K562 (cell line): ENCODE measurements at regions not wholly inside any gene's neighbourhood (a gene's known extent, or its start where the extent isn't known, plus 50 kb on each side); places are given as distances from the start of the nearest gene placed in this dataset.

Experiments used
- ATAC-seq: fragments of 200-7000 bp; cut with Tn5 transposase; 3 replicates; pipeline ENCODE4 v1.9.1; 2020; ENCODE audit warnings: moderate library complexity
- BruUV-seq: library from RNA; stranded (reverse); fragments of 400-500 nt; replicated peaks from 2 replicates; lab custom pipeline; 2021; lab: Mats Ljungman, UMichigan
- CTCF ChIA-PET: fragments of 300-600 bp; formaldehyde crosslinking; extraction: SDS; loops from one replicate; lab custom pipeline; 2021; ENCODE audit warnings: low intra/inter-chr PET ratio; lab: Yijun Ruan, JAX
- POLR2A ChIA-PET: fragments of 300-600, 350-650 bp; sonication (Branson Sonifier 250); formaldehyde crosslinking; extraction: SDS; loops from one replicate; lab custom pipeline; 2021; ENCODE audit warnings: antibody characterized with exemption, inconsistent platforms; lab: Yijun Ruan, JAX
- DNase-seq, 4 experiments: peaks; one replicate each; pipeline versions ENCODE4 v3.0.0 to v3.0.0-alpha.2; 2011 to 2018; ENCODE audit warnings: low spot score in 3 of 4, mixed read lengths in 3 of 4; ENCODE audit errors: extremely low read depth in 1 of 4
- FAIRE-seq: peaks from 2 replicates; lab custom pipeline; 2011; peaks lifted over from hg19 to GRCh38; lab: Jason Lieb, UNC
- H2AFZ ChIP-seq: 2 replicates; pipeline ENCODE4 v1.6.0; 2011; ENCODE audit warnings: low read depth, low read length, control low read depth, inconsistent platforms
- H3K27ac ChIP-seq: fragments of 200-600 bp; 3 replicates; pipeline ENCODE4 v1.8.0; 2011; ENCODE audit warnings: low read depth, mild to moderate bottlenecking, control low read depth, inconsistent platforms, low read length, moderate library complexity, mixed read lengths; ENCODE audit errors: extremely low read depth
- H3K27me3 ChIP-seq, 2 experiments: fragments of 300-600 bp in 1 of 2; 2 replicates in 1 of 2; 3 replicates in 1 of 2; pipeline versions ENCODE4 v1.6.0 to v1.8.0; 2011; ENCODE audit warnings: inconsistent platforms in 2 of 2, low read length in 2 of 2, mild to moderate bottlenecking in 1 of 2, mixed read lengths in 1 of 2, moderate library complexity in 1 of 2; ENCODE audit not compliant: control insufficient read depth in 2 of 2, insufficient read depth in 2 of 2
- H3K36me3 ChIP-seq: fragments of 300-600 bp; 3 replicates; pipeline ENCODE4 v1.8.0; 2011; ENCODE audit warnings: mild to moderate bottlenecking, low read length, inconsistent platforms; ENCODE audit not compliant: control insufficient read depth, insufficient read depth
- H3K4me1 ChIP-seq, 2 experiments: fragments of 200-600 bp in 1 of 2; replicated peaks in 1 of 2; 2 replicates in 1 of 2; 3 replicates in 1 of 2; pipeline versions ENCODE4 v1.5.1 to v1.8.0; 2011; ENCODE audit warnings: inconsistent platforms in 2 of 2, low read length in 2 of 2, mild to moderate bottlenecking in 1 of 2, mixed read lengths in 1 of 2, moderate library complexity in 1 of 2; ENCODE audit not compliant: control insufficient read depth in 2 of 2, insufficient read depth in 2 of 2
- H3K4me2 ChIP-seq: 2 replicates; pipeline ENCODE4 v1.6.1; 2011; ENCODE audit warnings: low read length, control low read depth, inconsistent platforms, mixed read lengths; ENCODE audit not compliant: insufficient read depth
- H3K4me3 ChIP-seq: fragments of 200-600 bp; sonication (generic), shearing (Covaris generic); 2 replicates; pipeline ENCODE4 v1.5.1; 2016; ENCODE audit warnings: control low read depth, inconsistent platforms
- H3K79me2 ChIP-seq: fragments of 200-600 bp; 3 replicates; pipeline ENCODE4 v1.8.0; 2011; ENCODE audit warnings: low read length, inconsistent platforms; ENCODE audit not compliant: control insufficient read depth, insufficient read depth
- H3K9ac ChIP-seq, 2 experiments: 2 replicates each; pipeline versions ENCODE4 v1.6.0 to v1.6.1; 2011; ENCODE audit warnings: low read depth in 2 of 2, low read length in 2 of 2, control low read depth in 1 of 2, inconsistent platforms in 1 of 2, mild to moderate bottlenecking in 1 of 2, mixed read lengths in 1 of 2; ENCODE audit not compliant: insufficient read depth in 1 of 2
- H3K9me1 ChIP-seq: one replicate; pipeline ENCODE4 v1.6.0; 2011; ENCODE audit warnings: inconsistent platforms, mild to moderate bottlenecking, low read length, moderate library complexity; ENCODE audit not compliant: control insufficient read depth, insufficient read depth
- H3K9me3 ChIP-seq: replicated peaks from 2 replicates; pipeline ENCODE4 v1.5.1; 2011; ENCODE audit warnings: low read depth, low read length, inconsistent platforms; ENCODE audit not compliant: control insufficient read depth, insufficient read depth
- H4K20me1 ChIP-seq: replicated peaks from 2 replicates; pipeline ENCODE4 v1.6.1; 2011; ENCODE audit warnings: low read length, inconsistent platforms, mixed read lengths; ENCODE audit not compliant: control insufficient read depth, insufficient read depth
- CBX8 ChIP-seq: fragments of 200-600 bp; sonication (generic); IDR thresholded peaks from 2 replicates; pipeline ENCODE4 v1.6.1; 2012; ENCODE audit warnings: borderline replicate concordance, mixed run types, low read depth, mild to moderate bottlenecking, moderate library complexity, mixed read lengths, low read length, control low read depth, inconsistent platforms; ENCODE audit not compliant: poor library complexity, severe bottlenecking; ENCODE audit errors: extremely low read depth
- ESRRB ChIP-seq: fragments of 250-450 bp; sonication (Bioruptor Pico); IDR thresholded peaks from 2 replicates; pipeline ENCODE4 v1.5.0; 2020; ENCODE audit warnings: mild to moderate bottlenecking, moderate library complexity, borderline replicate concordance
- FOXJ2 ChIP-seq: fragments of 200-800 bp; sonication (Bioruptor generic); IDR thresholded peaks from 2 replicates; pipeline ENCODE4 v1.6.1; 2016; ENCODE audit warnings: missing genetic modification characterization, missing compliant biosample characterization
- GTF2A2 ChIP-seq: IDR thresholded peaks from 2 replicates; pipeline ENCODE4 v1.6.1; 2016; ENCODE audit warnings: mild to moderate bottlenecking, missing genetic modification characterization, missing compliant biosample characterization
- HOXB6 ChIP-seq: fragments of 250-450 bp; sonication (Bioruptor Pico); IDR thresholded peaks from 2 replicates; pipeline ENCODE4 v1.5.1; 2022; ENCODE audit warnings: mild to moderate bottlenecking, borderline replicate concordance
- RNF219 ChIP-seq: fragments of 250-450 bp; sonication (Bioruptor Pico); IDR thresholded peaks from 2 replicates; pipeline ENCODE4 v1.5.0; 2022; ENCODE audit warnings: mild to moderate bottlenecking
- SIN3A ChIP-seq, 2 experiments: fragments of 150-350 bp in 1 of 2; IDR thresholded peaks; 2 replicates each; pipeline ENCODE4 v1.6.1; 2011 to 2016; ENCODE audit warnings: borderline replicate concordance in 2 of 2, low read depth in 2 of 2, low read length in 2 of 2, mild to moderate bottlenecking in 2 of 2, moderate library complexity in 2 of 2; ENCODE audit not compliant: control insufficient read depth in 1 of 2
- SOX6 ChIP-seq: fragments of 450-650 bp; IDR thresholded peaks from 2 replicates; pipeline ENCODE4 v1.6.1; 2014; ENCODE audit warnings: mild to moderate bottlenecking
- TAL1 ChIP-seq: fragments of 450-650 bp; IDR thresholded peaks from 2 replicates; pipeline ENCODE4 v1.6.1; 2016; ENCODE audit warnings: mild to moderate bottlenecking
- TARDBP ChIP-seq: fragments of 450-650 bp; IDR thresholded peaks from 2 replicates; pipeline ENCODE4 v1.6.1; 2016
- ZC3H4 ChIP-seq: sonication (generic); formaldehyde crosslinking; IDR thresholded peaks from 2 replicates; pipeline ENCODE4 v1.9.0; 2021; ENCODE audit warnings: missing genetic modification reagents, borderline replicate concordance
- ZNF589 ChIP-seq: fragments of 200-800 bp; sonication (Bioruptor generic); IDR thresholded peaks from 2 replicates; pipeline ENCODE4 v1.6.1; 2016; ENCODE audit warnings: low read depth, missing genetic modification characterization, missing compliant biosample characterization
- ZNF644 ChIP-seq: fragments of 200-800 bp; sonication (Bioruptor generic); IDR thresholded peaks from 2 replicates; pipeline ENCODE4 v1.6.1; 2016; ENCODE audit warnings: low read depth, missing genetic modification characterization, missing compliant biosample characterization
- WGBS: fragments of 100-300 bp; shearing (Covaris generic); methylation state at CpG from one replicate; pipeline ENCODE4 v1.1.6; 2016; ENCODE audit warnings: low coverage, mixed read lengths; ENCODE audit not compliant: insufficient coverage; ENCODE audit errors: missing lambda C conversion rate; 5-methylcytosine and 5-hydroxymethylcytosine counted together
- in situ Hi-C: fragments of 300-500 bp; cut with MboI; formaldehyde crosslinking; loops from 4 replicates; pipeline ENCODE4 v1.15.0; 2018; ENCODE audit warnings: inconsistent platforms, mixed read lengths
- intact Hi-C: fragments of 100-400 bp; cut with micrococcal nuclease; formaldehyde crosslinking; loops from 2 replicates; pipeline ENCODE4 v1.14.2; 2022

GRCh38 chr18:28650860-28651259 is 473.9 kb upstream of the CDH2 start (continued):
- TF ChIP-seq RNF219 (CRISPR knock-in tag), result no peak
- no peak for TF ChIP-seq TAL1
- TF ChIP-seq ZC3H4 (CRISPR knock-in tag), result no peak
- TF ChIP-seq ZNF644 (tag), result no peak

- CTCF ChIA-PET, result no interaction called here
- FAIRE-seq, result no peak
- H3K27me3 ChIP-seq, result no peaks in the 10 kb centered on the region
- H3K4me1 ChIP-seq, result no peaks in the 10 kb centered on the region
- no peak overlapping the region for H3K9ac ChIP-seq
- no peak overlapping the region for H3K4me3 ChIP-seq
- H3K36me3 ChIP-seq, result no peaks in the 10 kb centered on the region
- no peak overlapping the region for H3K27ac ChIP-seq
- POLR2A ChIA-PET, result no interaction called here
- in situ Hi-C loops (no loop called here), intact Hi-C loops (no loop called here)
- WGBS, result 2% methylated on average over 3 of the region's 3 CpGs
- no peak for DNase-seq
- H3K4me2 ChIP-seq, result no peak overlapping the region
- no peaks in the 10 kb centered on the region for H4K20me1 ChIP-seq
- ATAC-seq, result no peak
- H3K9me3 ChIP-seq, result no peaks in the 10 kb centered on the region
- no peak for TF ChIP-seq TARDBP
- no peak for TF ChIP-seq GTF2A2 (tag)
- TF ChIP-seq SIN3A (IDR thresholded peaks at IDR 0.05; ENCODE audit: borderline replicate concordance in 2 of 2, control insufficient read depth in 1 of 2, low read depth in 2 of 2, low read length in 2 of 2), result no peak
- TF ChIP-seq SOX6, result no peak
- no peak for TF ChIP-seq CBX8
- TF ChIP-seq FOXJ2 (tag), result no peak
- no peak for TF ChIP-seq ESRRB (CRISPR knock-in tag)
- no peak for TF ChIP-seq ZNF589 (CRISPR knock-in tag)
- TF ChIP-seq HOXB6 (CRISPR knock-in tag), result no peak
- H2AFZ ChIP-seq, result no peak overlapping the region
- no peaks in the 10 kb centered on the region for H3K79me2 ChIP-seq
- H3K9me1 ChIP-seq, result no peaks in the 10 kb centered on the region
- no TSS peak for BruUV-seq
These were observed 471.0 kb upstream of the CDH2 start for GRCh38 chr18:28647961-28648360.
